Umbilical cord (tissue), 1 donor: ENCODE measurements at regions not wholly inside any gene's neighbourhood (a gene's known extent, or its start where the extent isn't known, plus 50 kb on each side); places are given as distances from the start of the nearest gene placed in this dataset.
A peak's percentile ranks its signal among the peaks of the same experiment; 100 is the strongest.

Experiments
- DNase-seq: peaks from one replicate; pipeline ENCODE4 v3.0.0-alpha.2; 2015; ENCODE audit warnings: low spot score

GRCh38 chr2:205937211-205937610 is 148.8 kb downstream of the INO80D start:
- DNase-seq = no peak

DNA sequence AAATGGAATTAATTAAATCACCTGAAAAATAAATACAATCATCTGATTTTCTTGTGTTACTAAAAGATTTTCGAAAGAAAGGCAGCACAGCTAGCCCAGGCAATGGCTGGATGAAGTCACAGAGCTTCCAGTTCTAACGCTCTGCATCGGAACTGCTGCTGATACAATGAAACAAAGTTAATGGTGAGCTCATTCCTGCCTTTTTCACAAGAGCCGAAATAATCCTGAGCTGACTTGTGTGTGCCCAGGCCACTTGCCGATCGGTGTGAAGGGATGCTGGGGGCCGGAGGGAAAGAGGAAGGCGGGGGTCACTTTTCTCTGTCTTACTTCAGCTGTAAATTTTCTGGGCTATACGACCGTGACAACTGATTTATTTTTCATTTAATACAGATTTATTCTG is 149.5 kb downstream of the INO80D start:
- DNase-seq = no peak

GRCh38 chr2:205934443-205934842 is 151.5 kb downstream of the INO80D start:
- DNase-seq = no peak

- DNase-seq = no peak
Measured at GRCh38 chr2:205932861-205933260, 153.1 kb downstream of the INO80D start.

DNA sequence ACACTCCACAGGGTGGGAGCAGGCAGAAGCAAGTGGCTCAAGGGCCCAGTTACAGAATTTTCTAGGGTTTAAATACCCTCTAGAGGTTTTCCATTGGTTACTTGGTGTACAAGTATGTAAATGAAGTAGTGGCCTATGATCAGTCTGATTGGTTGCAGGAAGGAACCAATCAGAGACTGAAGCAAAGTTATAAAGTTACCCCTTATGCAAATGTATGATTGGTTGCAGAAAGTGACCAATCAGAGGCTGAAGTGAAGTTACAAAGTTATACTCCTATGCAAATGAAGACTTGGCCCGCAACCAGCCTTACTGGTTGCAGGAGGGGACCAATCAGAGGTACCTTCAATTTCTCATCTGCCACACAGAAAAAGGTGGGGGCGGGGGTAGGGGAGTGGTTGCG is 154.6 kb downstream of the INO80D start:
- DNase-seq = no peak

DNA sequence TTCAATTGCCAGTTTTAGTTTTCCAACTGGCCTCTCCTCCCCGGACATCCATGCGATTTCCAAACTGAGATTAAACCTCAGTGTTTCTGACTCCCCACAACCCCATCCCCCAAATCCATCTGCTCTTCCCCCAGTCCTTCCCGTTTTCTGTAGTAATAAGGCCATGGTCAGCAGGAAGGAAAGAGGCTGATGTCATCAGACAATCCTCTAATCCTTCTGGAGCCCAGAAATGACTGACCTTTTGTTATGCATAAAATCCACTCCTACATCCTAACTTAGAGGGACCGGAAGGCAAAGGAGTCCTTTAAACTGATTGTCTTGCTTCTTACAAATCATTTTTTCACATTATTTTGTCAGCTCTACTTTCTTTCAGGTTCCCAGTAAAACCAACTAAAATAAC is 155.8 kb downstream of the INO80D start:
- DNase-seq = peak; percentile 57

DNA sequence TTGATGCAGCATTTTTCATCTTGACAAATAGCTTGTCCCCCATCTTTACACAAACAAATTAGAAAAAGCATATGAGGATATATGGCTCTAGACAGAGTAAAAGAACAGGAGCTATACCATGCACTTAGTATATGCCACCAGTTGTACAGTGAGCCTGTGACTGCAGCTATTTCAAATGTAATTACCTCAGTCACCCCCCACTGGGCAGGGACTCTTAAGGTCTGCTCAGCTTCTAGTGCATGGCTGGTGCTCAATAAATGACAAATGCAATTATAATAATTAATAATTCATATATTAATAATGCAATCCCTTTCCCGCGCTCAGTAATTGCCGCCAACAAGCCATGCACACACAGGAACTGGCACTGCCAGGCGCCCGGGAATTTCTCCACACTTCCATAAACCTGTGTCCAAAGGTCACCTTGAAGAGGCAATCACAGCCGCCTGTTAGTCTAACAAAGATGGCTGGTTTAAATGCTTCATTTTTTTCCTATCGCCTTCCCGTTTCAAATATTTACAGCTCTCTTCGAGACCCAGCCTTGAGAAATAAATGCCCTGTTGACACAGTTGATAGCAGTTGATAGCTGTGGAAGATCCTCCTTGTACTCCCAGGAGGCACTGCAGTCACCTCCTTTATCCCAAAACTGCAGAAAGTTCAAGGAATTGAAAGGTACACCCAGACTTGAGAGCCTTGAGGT is 156.6 kb downstream of the INO80D start:
- no peak for DNase-seq

- peak; percentile 76 for DNase-seq
Measured at GRCh38 chr2:205925373-205926337, 160.3 kb downstream of the INO80D start.

GRCh38 chr2:205924676-205925075 is 161.3 kb downstream of the INO80D start:
- DNase-seq = no peak

DNA sequence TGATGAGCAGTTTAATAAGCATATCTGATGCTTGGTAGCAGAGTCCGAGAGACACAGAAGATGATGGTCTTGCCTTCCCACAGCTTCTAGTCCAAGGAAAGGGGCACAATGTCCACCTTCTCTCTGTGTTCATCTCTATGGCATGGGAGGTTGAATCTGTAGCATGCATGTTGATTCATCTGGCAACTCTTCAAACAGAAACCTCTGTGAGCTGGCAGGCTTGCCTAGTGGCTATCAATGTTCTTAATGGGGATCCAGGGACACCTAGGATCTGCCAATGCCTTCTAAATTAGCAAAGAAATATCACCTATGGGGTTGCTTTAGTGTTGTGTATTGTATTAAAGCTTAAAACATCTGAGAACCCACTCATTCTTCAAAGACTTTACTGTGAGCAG is 170.8 kb downstream of the INO80D start:
- DNase-seq = no peak

DNA sequence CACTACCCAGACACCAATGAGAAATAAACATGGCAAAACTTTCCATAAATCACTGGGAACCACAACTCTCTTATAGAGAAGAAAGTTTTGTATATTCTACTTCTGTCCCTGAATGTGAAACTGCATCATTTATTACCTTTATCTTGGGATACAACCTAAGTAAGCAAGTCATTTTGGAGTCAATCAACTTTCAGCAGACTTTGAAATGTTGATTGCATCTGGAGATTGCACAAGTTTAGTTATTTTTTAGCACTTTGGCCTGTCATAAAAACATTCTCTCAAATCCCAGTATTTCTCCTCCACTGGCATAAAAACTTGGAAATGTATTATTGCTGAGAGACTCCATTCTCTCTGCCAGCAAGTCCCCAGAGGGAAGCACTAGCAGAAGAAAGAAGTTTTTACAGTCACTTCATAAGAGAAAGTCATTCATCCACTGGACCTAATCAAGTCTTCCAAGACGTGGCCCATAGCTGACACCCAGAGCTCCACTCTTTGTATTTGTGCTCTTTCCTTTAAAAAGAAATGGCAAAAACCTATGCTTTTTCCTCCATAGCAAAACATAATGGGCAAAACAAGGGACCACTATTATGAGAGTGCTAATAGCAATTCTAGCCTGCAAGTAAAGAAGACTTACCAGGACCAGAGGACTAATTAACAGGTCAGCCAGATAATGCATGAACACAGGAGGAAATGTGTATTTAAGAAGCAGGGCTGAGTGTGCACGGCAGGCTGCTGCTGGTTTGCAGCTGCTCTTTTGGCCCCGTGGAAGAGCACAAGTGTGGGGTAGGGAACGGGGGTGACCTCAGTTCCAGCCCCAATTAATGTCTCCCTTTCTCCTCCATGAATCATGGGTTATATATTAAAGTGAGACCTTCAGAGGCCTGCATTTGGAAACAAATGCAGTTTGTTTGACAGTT is 171.5 kb downstream of the INO80D start:
- no peak for DNase-seq

GRCh38 chr2:205913668-205914067 is 172.3 kb downstream of the INO80D start:
- DNase-seq = no peak

GRCh38 chr2:205911306-205911705 is 174.7 kb downstream of the INO80D start:
- no peak for DNase-seq

GRCh38 chr2:205909184-205909572 is 176.8 kb downstream of the INO80D start:
- no peak for DNase-seq

- peak; percentile 35 for DNase-seq
Measured at GRCh38 chr2:205908212-205909183, 177.5 kb downstream of the INO80D start.

DNA sequence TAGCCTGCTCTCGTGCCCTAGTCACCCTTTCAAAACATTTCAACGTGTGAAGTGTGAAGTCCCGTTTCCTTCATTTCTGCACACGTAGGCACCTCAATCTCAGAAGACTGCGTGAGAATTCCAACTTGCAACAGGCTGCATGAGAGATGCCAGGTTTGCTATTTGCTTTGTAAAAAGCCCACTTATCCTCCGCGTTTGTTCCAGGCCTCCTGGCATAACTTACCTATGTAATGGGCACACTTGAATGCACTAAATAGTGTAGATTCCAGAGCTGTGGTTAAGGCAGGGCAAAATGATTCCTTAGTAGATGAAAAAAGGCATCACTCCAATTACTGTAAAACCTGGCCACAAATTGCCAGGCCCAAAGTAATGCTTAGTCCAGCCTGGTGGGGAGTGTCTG is 179.6 kb downstream of the INO80D start:
- no peak for DNase-seq

DNA sequence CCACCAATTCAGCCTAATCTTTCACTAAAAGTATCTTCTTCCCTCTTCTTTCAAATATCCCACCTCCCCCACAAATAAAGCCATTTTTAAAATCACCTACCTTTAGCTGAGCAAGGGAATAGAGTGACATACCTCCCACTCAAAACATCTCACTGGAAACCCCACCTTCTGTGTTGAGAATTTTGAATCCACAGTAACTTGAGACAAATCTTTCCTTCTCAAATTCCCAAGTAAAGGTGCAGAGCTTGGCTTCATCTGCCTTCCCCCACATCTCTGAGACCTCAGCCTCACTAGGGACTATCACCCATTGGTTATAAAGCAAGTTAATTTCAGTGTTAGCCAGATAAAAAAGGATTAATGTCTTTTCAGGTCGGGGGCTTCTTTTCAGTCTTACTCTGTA is 180.4 kb downstream of the INO80D start:
- no peak for DNase-seq

- no peak for DNase-seq
Measured at GRCh38 chr2:205904873-205905272, 181.1 kb downstream of the INO80D start.

- DNase-seq = no peak
Measured at GRCh38 chr2:205903549-205904129, 182.3 kb downstream of the INO80D start.

DNA sequence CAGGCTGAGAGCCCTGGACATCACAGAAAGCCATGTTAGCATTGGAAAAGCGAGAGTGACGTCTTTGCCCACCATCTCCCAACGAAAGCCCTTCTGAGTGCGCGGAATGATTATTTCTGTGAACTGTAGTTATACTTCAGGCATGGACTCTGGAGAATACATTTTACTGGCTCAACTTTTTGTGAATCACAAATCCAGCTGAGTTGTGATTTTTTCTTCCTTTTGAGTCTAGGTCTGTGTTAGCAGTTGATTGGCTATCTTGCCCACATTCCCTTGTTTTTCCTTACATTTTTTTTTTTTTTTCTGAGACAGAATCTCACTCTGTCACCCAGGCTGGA is 183.1 kb downstream of the INO80D start:
- DNase-seq = no peak
